Heart left ventricle (tissue), 13 donors: ENCODE measurements at regions not wholly inside any gene's neighbourhood (a gene's known extent, or its start where the extent isn't known, plus 50 kb on each side); places are given as distances from the start of the nearest gene placed in this dataset.

Experiments
- POLR2A ChIP-seq, 2 donors: fragments of 450-650 bp; IDR thresholded peaks; one replicate each; pipeline ENCODE4 v1.6.1; 2017; ENCODE audit warnings: antibody characterized with exemption in 2 of 2, mild to moderate bottlenecking in 2 of 2, moderate library complexity in 2 of 2
- TF ChIP-seq, protein P1 (sequence below), 12 donors: fragments of 200-600 bp; sonication (generic) in 4 of 12; IDR thresholded peaks; one replicate each; pipeline versions ENCODE4 v1.5.0 to v1.8.0; 2018 to 2022; ENCODE audit warnings: antibody characterized with exemption in 12 of 12, mild to moderate bottlenecking in 5 of 12
- donor health status: ischemic (EF 13 %, LVEDD 7.1; RV severe dilation, severe dysfunction).
- donor health status: DM: no; HTN: yes; CAD: no.
- donor health status: DM: no; HTN: no; CAD: no.
- donor health status: ischemic (EF 25% LVEDD 6.9; RV normal size, moderate dysfunction).
- donor health status: ischemic (EF 25% LVEDD 5.7; RV mildly dilated, moderate dysfunction).
- donor health status: ischemic (EF 35%, LVEDD 5.7; RV mildly dilated, moderate dysfunction).
- donor health status: nonischemic (EF 11% LVEDD 7.7; RV severe dilation, severe dysfunction).
- donor health status: DM: yes; HTN: yes; CAD: no.
- donor health status: PGD.
- donor health status: ischemic (EF 29% LVEDD 5.4; RV normal size, mild dysfunction).
- donor health status: nonischemic (EF 23%, LVEDD 6.1; RV moderate dilation, normal function).

DNA sequence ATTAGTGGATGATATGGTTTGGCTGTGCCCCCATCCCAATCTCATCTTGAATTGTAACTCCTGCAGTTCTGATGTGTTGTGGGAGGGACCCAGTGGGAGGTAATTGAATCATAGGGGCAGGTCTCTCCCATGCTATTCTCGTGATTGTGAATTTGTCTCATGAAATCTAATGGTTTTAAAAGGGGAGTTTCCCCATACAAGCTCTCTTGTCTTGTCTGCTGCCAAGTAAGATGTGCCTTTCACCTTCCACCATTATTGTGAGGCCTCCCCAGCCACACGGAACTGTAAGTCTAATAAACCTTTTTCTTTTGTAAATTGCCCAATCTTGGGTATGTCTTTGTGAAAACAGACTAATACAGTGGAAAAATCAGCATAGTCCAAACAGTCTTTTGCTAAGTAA is 235.5 kb downstream of the TMEM161B start:
- TF ChIP-seq, protein P1, sequence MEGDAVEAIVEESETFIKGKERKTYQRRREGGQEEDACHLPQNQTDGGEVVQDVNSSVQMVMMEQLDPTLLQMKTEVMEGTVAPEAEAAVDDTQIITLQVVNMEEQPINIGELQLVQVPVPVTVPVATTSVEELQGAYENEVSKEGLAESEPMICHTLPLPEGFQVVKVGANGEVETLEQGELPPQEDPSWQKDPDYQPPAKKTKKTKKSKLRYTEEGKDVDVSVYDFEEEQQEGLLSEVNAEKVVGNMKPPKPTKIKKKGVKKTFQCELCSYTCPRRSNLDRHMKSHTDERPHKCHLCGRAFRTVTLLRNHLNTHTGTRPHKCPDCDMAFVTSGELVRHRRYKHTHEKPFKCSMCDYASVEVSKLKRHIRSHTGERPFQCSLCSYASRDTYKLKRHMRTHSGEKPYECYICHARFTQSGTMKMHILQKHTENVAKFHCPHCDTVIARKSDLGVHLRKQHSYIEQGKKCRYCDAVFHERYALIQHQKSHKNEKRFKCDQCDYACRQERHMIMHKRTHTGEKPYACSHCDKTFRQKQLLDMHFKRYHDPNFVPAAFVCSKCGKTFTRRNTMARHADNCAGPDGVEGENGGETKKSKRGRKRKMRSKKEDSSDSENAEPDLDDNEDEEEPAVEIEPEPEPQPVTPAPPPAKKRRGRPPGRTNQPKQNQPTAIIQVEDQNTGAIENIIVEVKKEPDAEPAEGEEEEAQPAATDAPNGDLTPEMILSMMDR (IDR thresholded peaks at IDR 0.05) = no peak
- no peak for TF ChIP-seq POLR2A (IDR thresholded peaks at IDR 0.05)
